ENCODE measurements at regions not wholly inside any gene's neighbourhood (a gene's known extent, or its start where the extent isn't known, plus 50 kb on each side); places are given as distances from the start of the nearest gene placed in this dataset.
A peak's percentile ranks its signal among the peaks of the same experiment; 100 is the strongest.

DNA sequence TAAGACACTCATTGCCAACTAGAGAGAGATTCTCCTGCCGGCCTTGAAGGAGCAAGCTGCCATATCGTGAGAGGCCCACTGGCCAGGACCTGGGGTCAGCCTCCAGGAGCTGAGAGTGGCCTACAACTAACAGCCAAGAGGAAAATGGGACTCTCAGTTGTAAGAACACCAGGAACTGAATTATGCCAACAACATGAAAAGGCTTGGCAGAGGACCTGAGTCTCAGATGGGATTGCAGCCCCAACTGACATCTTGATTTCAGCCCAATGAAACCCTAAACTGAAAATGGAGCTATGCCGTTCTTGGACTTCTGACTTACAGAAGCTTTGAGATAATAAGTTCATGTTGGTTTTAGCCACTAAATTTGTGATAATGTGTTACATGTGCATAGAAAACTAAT lies 193.5 kb upstream of the LRFN2 start:
- DNase-seq (ENCODE audit: low read depth) = no peak
- H3K4me3 ChIP-seq (ENCODE audit: low read depth, low read length) = no peak overlapping the region
- TF ChIP-seq, protein P1, sequence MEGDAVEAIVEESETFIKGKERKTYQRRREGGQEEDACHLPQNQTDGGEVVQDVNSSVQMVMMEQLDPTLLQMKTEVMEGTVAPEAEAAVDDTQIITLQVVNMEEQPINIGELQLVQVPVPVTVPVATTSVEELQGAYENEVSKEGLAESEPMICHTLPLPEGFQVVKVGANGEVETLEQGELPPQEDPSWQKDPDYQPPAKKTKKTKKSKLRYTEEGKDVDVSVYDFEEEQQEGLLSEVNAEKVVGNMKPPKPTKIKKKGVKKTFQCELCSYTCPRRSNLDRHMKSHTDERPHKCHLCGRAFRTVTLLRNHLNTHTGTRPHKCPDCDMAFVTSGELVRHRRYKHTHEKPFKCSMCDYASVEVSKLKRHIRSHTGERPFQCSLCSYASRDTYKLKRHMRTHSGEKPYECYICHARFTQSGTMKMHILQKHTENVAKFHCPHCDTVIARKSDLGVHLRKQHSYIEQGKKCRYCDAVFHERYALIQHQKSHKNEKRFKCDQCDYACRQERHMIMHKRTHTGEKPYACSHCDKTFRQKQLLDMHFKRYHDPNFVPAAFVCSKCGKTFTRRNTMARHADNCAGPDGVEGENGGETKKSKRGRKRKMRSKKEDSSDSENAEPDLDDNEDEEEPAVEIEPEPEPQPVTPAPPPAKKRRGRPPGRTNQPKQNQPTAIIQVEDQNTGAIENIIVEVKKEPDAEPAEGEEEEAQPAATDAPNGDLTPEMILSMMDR (conservative IDR thresholded peaks at IDR 0.05; ENCODE audit: low read depth, low read length) = no peak

DNA sequence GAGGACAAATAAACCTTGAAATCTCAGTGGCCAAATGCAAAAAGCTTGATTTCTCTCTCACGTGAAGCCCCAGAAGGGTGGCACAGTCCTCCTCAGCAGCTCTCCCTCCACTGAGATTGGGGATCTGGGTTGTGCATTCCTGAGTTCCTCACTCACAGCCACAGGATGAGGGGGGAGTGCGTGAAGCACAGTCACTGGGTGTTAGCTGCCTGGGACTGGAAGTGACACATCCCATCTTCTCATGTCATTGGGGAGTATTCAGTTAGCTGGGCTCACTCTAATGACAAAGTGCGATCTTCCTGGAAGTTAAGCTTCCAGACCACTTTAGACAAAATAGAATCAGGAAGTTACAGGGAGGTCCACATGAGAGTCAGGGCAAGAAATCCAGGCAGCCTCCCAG lies 192.2 kb upstream of the LRFN2 start:
- TF ChIP-seq, protein P1 (conservative IDR thresholded peaks at IDR 0.05; ENCODE audit: low read depth, low read length) = no peak
- H3K4me3 ChIP-seq (ENCODE audit: low read depth, low read length) = no peak overlapping the region
- peak; percentile 16 for DNase-seq (ENCODE audit: low read depth)

DNA sequence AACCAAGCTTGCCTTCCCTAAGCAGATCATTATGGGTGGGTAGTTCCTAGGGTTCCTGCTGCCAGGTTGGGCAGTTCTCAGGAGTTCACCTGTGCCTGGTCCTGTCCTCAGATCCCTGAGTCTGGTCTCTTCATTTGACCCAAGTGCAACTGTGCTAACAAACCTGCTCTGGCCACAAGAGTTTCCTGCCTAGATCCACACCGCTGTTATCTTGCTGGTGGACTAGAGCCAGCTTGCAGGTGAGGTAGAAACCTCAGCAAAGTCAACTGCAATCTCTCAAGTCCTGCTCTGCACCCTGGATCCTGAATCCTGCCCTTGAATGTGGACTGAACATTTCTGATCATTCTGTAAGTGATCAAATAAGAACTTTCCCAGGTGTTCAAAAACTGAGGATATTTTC lies 191.8 kb upstream of the LRFN2 start:
- H3K4me3 ChIP-seq (ENCODE audit: low read depth, low read length) = no peak overlapping the region
- TF ChIP-seq, protein P1 (conservative IDR thresholded peaks at IDR 0.05; ENCODE audit: low read depth, low read length) = no peak
- no peak for DNase-seq (ENCODE audit: low read depth)

DNA sequence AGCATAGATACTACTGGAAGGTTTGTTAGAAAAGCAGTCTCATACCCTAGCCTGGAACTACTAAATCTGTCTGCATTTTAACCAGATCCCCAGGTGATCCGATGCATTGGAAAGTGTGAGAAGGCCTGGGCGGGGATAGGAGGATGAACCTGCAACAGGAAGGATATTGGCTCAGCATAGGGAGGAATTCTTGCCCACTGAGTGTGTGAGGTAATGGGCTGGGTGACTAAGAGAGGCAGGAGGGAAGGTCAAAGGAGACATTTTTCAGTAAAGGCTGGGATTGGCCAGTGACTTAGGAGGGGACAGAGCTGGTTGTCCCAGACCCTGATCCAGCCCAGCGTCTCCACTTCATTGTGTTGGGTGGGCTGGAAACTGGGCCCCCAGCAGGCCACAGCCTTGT lies 191.0 kb upstream of the LRFN2 start:
- peak; percentile 30 for DNase-seq (ENCODE audit: low read depth)
- TF ChIP-seq, protein P1 (conservative IDR thresholded peaks at IDR 0.05; ENCODE audit: low read depth, low read length) = no peak
- no peak overlapping the region for H3K4me3 ChIP-seq (ENCODE audit: low read depth, low read length)

DNA sequence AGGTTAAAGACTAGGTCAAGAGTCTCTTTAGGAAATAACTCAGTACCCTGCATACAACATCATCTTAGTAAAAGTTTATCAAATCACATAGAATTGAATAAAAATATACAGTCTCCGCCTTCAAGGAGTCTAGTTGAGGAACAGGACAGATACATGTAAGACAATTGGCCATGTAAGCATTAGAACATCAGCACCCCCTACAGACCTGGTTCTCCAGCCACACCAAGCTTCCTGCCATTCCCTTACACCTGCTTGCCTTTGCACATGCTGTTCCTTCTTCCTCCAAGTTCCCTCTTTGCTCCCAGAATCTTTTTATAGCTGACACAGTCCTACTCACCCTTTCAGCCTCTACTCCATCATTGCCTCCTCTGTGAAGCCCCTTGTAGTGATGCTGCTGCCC lies 187.8 kb upstream of the LRFN2 start:
- no peak overlapping the region for H3K4me3 ChIP-seq (ENCODE audit: low read depth, low read length)
- no peak for DNase-seq (ENCODE audit: low read depth)
- TF ChIP-seq, protein P1 (conservative IDR thresholded peaks at IDR 0.05; ENCODE audit: low read depth, low read length) = peak; percentile 44

DNA sequence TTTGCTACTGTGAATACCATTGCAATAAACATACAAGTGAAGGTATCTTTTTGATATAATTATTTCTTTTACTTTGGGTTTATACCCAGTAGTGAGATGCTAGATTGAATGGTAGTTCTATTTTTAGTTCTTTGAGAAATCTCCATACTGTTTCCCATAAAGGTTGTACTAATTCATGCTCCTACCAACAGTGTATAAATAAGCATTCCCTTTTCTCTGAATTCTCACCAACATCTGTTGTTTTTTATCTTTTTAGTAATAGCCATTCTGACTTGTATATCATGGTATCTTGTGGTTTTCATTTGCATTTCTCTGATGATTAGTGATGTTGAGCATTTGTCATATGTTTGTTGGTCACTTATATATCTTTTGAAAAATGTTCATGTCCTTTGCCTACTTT lies 183.6 kb upstream of the LRFN2 start:
- no peak overlapping the region for H3K4me3 ChIP-seq (ENCODE audit: low read depth, low read length)
- TF ChIP-seq, protein P1 (conservative IDR thresholded peaks at IDR 0.05; ENCODE audit: low read depth, low read length) = no peak
- DNase-seq (ENCODE audit: low read depth) = no peak

DNA sequence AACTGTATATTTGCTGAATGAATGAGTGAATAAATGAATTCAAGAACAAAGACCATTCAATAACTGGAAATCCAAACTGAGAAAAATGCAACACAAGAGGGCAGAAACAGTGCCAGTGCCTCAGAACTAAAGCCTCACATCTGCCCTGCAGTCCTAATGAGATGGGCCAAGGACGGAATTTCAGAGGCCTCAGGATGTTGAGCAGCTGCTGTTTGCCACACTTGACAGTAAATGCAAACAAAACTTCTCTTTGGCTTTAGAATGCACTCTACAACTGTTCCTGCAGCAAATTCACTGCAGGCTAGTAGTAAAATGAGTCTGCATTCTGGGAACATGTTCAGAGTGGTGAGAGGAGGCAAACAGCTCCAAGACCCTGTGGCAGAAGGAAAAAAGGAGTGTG lies 177.6 kb upstream of the LRFN2 start:
- TF ChIP-seq, protein P1 (conservative IDR thresholded peaks at IDR 0.05; ENCODE audit: low read depth, low read length) = no peak
- H3K4me3 ChIP-seq (ENCODE audit: low read depth, low read length) = no peak overlapping the region
- DNase-seq (ENCODE audit: low read depth) = no peak
